Globus pallidus (tissue), 1 donor: ENCODE measurements at regions not wholly inside any gene's neighbourhood (a gene's known extent, or its start where the extent isn't known, plus 50 kb on each side); places are given as distances from the start of the nearest gene placed in this dataset.
"Not testable (repeated sequence)": the region's sequence is repeated elsewhere in the genome, so short reads cannot be mapped to it uniquely, and the experiment has no call there.

Source experiments
- DNase-seq: peaks from one replicate; pipeline ENCODE4 v3.0.0-alpha.2; 2015; ENCODE audit warnings: low spot score

DNA sequence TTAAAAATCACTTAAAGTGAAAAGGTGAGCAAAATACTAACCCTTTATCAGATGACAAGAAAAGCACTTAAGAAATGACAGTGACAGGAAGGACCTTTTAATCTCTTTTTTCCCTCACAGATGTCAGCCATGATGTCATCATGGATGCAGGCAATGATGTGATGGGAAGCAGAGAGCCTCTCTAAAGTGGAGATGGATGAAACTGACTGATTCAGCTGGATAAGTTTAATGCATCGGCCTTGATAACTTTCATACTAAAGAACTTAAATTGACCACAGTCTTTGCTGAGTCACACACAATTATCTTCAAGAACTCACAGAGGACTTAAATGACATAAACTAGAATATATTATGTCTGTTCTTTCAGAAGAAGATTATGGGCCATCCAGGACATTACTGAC lies 153.2 kb upstream of the FGF10 start:
- DNase-seq = no peak

DNA sequence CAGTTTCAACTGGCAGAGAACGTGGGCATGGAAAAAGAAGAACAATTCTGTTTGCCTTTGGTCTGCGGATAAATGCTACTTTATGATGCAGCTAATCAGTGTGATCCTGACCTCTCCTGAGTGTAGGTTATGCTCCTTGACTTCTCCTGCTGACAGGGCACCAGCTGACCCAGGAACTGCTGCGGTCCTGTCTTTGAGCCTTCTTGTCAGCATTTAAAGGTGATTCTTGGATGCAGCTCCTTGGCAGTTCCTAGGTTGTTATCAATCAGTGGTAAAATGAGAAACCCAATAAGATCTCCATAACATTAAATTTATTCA lies 150.3 kb upstream of the FGF10 start:
- no peak for DNase-seq

DNA sequence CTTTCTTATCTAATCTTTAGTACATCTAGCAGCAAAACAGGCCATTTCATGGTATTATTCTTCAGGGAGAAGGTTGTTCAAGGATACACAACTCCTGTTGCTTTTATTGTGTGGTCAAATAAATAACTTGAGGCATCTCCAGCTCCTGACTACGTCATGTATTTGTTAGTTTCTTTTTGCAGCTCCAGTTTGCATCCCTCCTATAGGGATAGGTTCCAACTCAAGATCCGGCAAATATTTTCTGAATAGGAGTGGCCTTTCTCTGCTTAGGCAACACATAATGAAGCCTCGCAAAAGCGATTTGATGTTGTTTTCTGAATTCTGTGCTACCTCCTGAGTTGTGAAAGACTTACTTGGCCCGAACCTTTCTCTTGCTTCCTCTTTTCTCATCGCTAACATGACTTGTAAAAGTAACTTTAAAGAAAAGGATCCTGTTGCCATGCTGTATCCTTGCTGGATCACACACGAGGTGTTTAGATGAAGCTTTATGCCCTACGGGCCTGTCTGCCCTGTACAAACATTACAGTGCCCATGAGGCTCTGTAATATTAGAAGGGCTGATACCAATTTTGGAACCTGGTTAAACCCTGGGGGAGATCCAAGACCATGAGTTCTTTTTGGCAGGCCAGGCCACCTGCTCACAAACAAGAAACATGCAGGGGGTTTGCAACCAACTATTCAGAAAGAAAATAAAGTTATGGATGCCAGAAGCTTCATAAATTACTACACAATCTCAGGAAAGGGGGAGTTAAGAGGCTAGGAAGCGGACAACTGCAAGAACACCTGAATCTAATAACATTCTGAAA lies 149.8 kb upstream of the FGF10 start:
- no peak for DNase-seq

DNA sequence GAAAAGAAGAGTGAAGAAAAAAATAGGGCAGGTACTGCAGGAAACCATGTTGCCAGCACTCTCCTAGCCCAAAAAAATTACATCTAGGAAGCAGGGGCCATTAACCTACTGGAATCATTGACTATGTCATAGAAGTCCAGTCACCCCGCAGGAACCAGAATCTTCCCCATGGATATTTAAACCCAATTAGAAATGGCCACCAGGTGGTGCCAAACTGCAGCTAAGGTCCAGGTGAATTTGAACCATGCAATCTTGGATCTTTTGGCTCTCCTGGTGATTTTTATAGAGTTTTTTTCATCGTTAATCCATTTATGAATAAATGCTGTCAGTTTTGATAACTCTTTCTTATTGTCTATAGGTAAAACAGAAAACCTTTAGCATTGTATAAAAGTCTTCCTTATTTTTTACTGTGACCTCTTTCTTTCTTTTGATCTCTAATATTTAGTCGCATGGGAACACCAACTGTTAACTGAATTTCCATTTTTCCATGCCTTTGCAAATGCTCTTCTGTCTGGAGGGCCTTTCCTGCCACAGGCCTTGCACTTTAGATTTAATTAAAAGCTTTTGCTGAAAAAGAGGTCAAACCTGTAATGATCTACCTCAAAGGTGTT lies 147.5 kb upstream of the FGF10 start:
- peak; percentile 7 for DNase-seq

DNA sequence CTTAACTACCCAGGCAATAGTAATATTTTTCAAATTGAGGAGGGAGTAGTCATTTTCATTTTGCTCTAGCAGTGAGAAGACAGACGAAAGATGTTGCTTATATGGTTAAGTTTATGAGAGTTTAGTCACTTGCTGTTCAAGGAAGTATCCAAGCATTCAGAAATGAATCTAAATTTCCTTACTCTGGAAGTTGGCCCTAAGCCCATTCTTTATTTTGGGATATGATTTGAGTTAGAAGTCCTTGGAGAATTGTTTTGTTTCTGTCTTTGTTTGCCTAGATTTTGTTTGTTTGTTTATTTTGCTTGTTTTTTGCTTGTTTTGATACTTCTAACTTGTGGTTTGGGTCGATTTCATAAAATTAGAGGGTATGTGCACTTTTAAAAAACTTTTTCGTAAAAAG lies 146.4 kb upstream of the FGF10 start:
- DNase-seq = no peak

DNA sequence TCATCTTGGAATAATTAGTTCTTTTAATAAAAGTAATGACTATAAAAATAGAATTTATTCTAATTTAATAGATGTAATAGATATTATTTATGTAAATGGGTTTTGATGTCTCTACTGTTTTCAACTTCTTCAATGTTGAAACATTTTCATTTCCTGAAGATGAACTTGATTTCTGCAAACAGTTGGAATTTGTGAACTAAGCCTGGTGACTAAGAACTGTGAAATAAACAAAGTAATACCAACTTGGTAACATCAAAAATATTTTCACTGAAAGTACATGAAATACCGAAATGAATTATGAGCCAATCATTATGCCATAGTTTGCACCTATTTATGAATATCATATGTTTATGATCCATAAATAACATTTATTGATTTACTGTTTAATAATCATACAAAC lies 143.8 kb upstream of the FGF10 start:
- DNase-seq = no peak

DNA sequence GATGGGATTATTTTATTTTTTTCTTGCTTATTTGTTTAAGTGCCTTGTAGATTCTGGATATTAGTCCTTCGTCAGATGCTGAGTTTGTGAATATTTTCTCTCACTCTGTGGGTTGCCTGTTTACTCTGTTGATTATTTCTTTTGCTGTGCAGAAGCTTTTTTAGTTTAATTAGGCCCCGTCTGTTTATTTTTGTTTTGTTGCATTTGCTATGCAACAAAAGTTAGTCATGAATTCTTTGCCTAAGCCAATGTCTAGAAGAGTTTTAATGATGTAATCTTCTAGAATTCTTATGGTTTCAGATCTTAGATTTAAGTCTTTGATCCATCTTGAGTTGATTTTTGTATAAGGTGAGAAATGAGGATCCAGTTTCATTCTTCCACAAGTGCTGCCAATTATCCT lies 142.5 kb upstream of the FGF10 start:
- DNase-seq = not testable (repeated sequence)

DNA sequence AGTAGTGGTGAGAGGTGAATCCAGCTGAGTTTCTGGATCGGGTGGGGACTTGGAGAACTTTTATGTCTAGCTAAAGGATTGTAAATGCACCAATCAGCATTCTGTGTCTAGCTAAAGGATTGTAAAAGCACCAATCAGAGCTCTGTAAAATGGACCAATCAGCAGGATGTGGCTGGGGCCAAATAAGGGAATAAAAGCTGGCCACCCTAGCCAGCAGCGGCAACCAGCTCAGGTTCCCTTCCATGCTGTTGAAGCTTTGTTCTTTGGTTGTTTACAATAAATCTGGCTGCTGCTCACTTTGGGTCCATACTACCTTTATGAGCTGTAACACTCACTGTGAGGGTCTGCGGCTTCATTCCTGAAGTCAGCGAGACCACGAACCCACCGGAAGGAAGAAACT lies 141.6 kb upstream of the FGF10 start:
- DNase-seq = not testable (repeated sequence)

DNA sequence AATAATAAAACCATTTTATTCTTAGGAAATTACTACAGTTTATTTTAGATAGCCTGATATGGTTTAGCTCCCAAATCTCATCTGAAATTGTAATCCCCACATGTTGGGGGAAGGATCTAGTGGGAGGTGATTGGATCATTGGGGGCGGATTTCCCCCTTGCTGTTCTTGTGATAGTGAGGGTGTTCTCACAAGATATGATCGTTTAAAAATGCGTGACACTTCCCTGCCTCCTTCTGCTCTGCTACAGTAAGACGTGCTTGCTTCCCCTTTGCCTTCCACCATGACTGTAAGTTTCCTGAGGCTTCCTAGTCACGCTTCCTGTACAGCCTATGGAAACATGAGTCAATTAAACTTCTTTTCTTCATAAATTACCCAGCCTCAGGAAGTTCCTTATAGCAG lies 122.4 kb upstream of the FGF10 start:
- DNase-seq = no peak

DNA sequence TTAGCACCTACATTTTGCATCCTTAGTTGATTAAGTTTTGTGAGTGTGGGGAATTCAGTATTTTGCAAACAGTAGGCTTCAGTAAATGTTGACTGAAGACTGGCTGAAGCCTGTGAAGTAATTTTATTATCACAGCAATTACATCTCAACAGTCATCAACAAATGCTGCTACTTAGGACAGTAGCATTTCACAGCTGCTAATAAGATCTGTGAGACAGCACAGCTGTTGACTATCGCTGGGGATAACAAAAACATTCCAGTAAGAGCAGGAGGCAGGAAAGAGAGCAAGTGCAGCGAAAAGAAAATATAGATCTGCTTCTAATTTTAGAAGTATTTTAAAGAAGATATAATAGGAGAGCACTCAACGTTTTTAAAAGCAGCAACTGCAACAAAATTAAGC lies 117.3 kb upstream of the FGF10 start:
- DNase-seq = no peak

DNA sequence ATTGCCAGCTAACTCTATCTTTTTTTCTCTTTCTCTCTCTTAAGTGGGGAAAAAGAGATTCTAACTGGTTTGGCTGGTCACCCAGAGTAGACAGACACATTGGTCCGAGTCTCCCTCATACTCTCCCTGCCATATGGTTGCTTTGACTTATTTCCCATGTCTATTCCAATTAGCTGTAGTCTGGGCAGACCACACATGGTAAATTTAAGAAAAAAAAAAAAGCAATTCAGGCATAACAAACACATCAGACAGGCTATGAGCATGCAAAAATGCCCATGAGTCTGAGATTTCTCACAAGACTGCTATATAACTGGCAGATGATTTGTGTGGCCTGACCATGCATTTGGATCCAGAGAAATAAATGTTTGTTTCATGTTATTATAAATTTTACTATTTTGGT lies 110.2 kb upstream of the FGF10 start:
- no peak for DNase-seq

DNA sequence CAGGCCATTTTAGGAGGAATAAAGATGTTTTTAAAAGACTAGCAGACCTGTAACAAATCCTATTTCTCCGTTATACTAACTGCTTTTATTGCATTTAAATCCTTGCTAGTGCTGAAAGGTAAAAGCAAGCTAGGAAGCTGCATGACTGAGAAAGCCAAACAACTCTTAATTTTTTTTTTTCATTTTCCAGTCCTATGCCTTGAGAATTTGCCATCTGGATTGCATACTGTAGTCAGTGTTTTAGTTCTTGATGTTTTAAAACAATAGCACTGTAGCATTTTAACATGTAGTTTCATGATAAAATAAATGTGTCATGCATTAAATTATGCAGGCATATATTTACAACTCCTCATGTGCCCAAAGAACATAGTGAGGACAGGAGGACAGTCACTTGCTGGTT lies 108.4 kb upstream of the FGF10 start:
- no peak for DNase-seq

DNA sequence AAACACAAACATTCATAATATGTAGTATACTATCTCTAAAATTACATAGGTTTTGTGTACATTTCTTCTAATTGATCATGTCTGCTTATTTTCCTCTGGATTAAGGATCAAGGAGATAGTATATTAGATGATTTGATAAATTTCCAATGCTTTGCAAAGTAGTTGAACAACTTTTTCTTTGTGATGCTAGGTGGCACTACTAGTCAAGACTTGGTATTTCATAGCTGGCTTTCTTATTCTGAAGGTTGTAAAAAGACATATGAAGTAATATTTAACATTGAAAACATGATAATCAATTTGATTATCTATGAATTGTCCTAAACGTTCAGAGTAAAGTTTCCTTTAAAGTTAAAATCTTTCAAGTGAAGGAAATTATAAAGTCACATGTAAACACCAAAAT lies 106.1 kb upstream of the FGF10 start:
- no peak for DNase-seq

DNA sequence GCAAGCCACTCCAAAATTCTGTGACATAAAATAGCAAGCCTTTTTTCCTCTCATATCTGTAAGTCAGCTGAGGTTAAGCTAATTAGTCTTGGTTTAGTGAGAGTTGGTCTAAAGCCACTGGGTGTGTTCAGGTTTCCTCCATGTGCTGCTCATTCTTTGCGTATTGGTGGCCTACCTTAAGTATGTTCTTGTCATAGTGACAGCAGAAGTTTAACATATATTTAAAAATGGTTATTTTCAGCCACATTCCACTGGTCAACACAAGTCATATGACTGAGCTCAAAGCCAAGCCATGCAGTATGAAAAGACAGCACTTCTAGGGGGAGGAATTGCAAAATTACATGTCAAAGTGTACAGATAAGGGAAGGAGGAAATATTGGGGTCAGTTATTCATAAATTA lies 100.5 kb upstream of the FGF10 start:
- DNase-seq = no peak

DNA sequence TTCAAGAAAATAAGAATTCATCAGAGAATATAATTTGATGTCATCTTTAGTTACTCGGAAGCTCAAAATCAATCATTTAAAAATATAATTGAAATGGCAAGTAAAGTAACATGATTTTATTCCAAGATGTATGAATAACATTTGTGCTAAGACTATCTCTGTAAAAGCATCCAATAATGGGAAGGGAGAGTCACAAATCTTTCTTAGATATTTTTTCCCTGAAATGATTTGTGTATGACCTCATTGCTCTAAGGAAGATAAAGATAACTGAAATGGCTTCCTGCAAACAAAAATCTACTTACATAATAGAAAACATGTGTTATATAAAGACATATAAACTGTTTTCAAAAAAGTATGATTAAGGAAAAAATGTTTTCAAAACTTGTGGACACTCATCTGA lies 97.4 kb upstream of the FGF10 start:
- no peak for DNase-seq

DNA sequence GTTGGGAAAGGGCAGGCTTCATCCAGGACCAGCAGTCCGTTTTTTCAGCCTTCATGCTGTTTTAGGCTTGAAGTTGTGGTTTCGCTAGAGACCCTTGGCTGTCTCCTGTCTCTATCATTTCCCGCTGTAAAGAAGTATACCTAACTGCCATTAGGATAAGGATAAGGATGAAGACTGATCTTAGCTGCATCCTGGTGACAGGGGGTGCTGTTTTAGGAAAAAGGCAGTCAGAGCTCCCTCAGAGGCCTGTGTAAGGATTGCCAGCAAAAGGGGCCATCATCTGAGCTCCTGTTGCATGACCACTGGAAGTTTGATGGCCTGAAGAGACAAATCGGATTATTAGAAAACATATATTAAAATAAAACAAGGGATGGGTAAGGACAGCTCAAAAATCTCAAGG lies 64.8 kb upstream of the FGF10 start:
- no peak for DNase-seq

DNA sequence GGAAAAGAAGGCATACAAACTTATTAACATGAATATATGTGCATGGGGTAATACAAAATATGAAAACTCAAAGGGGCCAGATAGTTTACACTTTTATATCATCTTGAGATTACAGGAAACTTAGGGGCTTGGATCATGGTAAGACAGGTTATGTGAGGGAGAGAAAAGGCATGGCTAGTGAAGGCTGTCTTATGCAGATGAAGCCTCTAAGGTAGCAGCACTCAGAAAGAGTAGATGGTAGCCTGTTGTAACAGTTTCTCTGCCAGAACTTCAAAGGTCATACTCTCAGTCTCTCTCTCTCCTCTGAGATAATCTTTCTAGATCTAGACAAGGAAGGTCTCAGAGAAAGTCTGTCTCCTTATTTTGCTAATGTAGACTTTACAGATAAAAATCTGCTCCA lies 57.2 kb upstream of the FGF10 start:
- no peak for DNase-seq

DNA sequence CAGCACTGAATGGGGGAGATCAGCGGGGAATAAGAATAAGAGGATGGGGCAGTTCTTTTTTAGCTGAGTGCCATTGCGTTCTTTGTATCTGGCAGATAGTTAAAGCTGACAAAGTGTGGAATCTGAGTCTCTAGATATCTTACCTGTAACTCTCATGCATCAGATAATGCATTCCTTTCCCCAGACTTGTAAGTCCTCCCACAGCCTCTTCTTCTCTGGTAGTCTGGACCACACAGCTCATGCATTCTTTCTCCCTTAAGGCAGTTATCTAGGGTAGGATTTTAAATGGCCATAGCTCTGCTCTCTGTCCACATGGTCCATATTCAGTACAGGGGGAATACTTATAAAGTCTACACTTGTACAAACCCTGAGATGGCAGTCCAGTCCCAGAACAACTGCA lies 54.0 kb upstream of the FGF10 start:
- DNase-seq = no peak

DNA sequence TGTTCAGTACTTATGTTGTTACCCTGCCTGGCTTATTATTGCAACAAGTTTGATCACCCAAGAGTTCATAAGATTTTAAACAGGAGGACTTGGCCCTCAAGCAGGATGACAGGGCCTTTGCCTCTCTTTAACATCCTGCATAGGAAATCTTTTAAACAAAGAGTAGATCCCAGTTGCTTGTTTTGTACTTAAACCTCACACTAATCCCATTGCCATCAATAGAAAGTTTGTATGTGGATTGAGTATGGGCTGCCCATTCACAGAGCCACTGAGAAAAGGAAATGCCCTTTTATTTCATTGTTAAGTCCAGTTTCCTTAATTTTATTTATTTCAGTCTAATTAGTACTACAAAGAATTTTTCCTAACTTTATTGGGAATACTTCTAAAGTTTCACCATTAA lies 52.2 kb upstream of the FGF10 start:
- DNase-seq = no peak

DNA sequence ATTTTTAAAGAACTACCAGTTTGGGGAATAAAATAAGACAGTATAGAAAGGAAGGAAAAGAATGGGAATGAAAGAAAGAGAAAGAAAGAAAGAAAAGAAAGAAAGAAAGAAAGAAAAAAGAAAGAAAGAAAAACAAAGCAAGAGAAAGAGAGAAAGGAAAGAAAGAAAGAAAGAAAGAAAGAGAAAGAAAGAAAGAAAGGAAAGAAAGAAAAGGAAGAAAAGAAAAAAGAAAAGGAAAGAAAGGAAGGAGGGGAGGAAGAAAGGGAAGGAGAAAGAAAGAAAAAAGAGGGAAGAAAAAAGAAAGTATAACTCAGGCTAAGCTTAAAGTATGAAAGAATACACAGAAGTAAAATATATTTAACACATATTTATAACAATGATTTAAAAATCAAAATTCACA lies 51.0 kb upstream of the FGF10 start:
- DNase-seq = no peak
